BJ (cell line): ENCODE measurements at regions not wholly inside any gene's neighbourhood (a gene's known extent, or its start where the extent isn't known, plus 50 kb on each side); places are given as distances from the start of the nearest gene placed in this dataset. TPM values are rescaled to one million over a fixed set of nuclear protein-coding genes. Genes with fewer than 3 reads are reported as not detected.

Experiments used
- small RNA-seq: library from RNA; depleted of rRNA; stranded (forward); fragments of <200 nt; gene quantifications from one replicate; pipeline ENCODE3, GENCODE V24; 2012; ENCODE audit warnings: low replicate concordance, low read depth; ENCODE audit not compliant: insufficient read length

Small RNAs in the stretch of these regions (small RNA-seq; reads per million reads assigned to genes)
- gene AC024581.2: not detected
- not detected for gene RNU6-1232P
